GM23338 (cell line): ENCODE measurements at regions not wholly inside any gene's neighbourhood (a gene's known extent, or its start where the extent isn't known, plus 50 kb on each side); places are given as distances from the start of the nearest gene placed in this dataset.

Experiments used
- ATAC-seq: fragments of 200-7000 bp; cut with Tn5 transposase; 3 replicates; pipeline ENCODE4 v1.9.1; 2020
- DNase-seq: peaks from one replicate; pipeline ENCODE4 v3.0.0-alpha.2; 2015; ENCODE audit warnings: low spot score
- H2AFZ ChIP-seq: fragments of 200-600 bp; sonication (generic); 2 replicates; pipeline ENCODE4 v1.8.0; 2016; ENCODE audit warnings: antibody characterized with exemption, mild to moderate bottlenecking, moderate library complexity
- H3F3A ChIP-seq: fragments of 200-600 bp; sonication (generic); replicated peaks from 2 replicates; pipeline ENCODE4 v1.8.0; 2017; ENCODE audit warnings: antibody characterized with exemption, mixed run types, low read depth
- H3K27ac ChIP-seq: fragments of 200-600 bp; sonication (generic); 2 replicates; pipeline ENCODE4 v1.6.1; 2016; ENCODE audit warnings: low read depth
- H3K27me3 ChIP-seq: fragments of 200-600 bp; sonication (generic); 2 replicates; pipeline ENCODE4 v1.8.0; 2016; ENCODE audit warnings: mild to moderate bottlenecking, mixed run types, moderate library complexity; ENCODE audit not compliant: insufficient read depth
- H3K36me3 ChIP-seq: fragments of 200-600 bp; sonication (generic); 2 replicates; pipeline ENCODE4 v1.8.0; 2016; ENCODE audit warnings: mild to moderate bottlenecking; ENCODE audit not compliant: insufficient read depth
- H3K4me1 ChIP-seq: fragments of 200-600 bp; sonication (generic); 2 replicates; pipeline ENCODE4 v1.8.0; 2016; ENCODE audit warnings: mild to moderate bottlenecking, moderate library complexity; ENCODE audit not compliant: insufficient read depth
- H3K4me2 ChIP-seq: fragments of 200-600 bp; sonication (generic); 2 replicates; pipeline ENCODE4 v1.7.1; 2017; ENCODE audit warnings: mixed run types
- H3K4me3 ChIP-seq: fragments of 200-600 bp; sonication (generic); 2 replicates; pipeline ENCODE4 v1.6.1; 2016; ENCODE audit warnings: mixed run types
- H3K79me2 ChIP-seq: fragments of 200-600 bp; sonication (generic); replicated peaks from 2 replicates; pipeline ENCODE4 v1.8.0; 2017; ENCODE audit warnings: mild to moderate bottlenecking; ENCODE audit not compliant: insufficient read depth
- H3K9me2 ChIP-seq: fragments of 200-600 bp; sonication (generic); 2 replicates; pipeline ENCODE4 v1.8.0; 2017; ENCODE audit not compliant: insufficient read depth
- H4K20me1 ChIP-seq: fragments of 200-600 bp; sonication (generic); replicated peaks from 2 replicates; pipeline ENCODE4 v1.8.0; 2017; ENCODE audit warnings: mild to moderate bottlenecking; ENCODE audit not compliant: insufficient read depth
- H3K27ac Mint-ChIP-seq: 2 replicates; pipeline ENCODE4 v1.8.0; 2020; ENCODE audit warnings: inconsistent platforms, mild to moderate bottlenecking, moderate library complexity, mixed read lengths
- H3K27me3 Mint-ChIP-seq: 3 replicates; pipeline ENCODE4 v1.8.0; 2022; ENCODE audit warnings: low read depth, mild to moderate bottlenecking, moderate library complexity, mixed read lengths, inconsistent platforms; ENCODE audit not compliant: insufficient read depth, poor library complexity
- H3K36me3 Mint-ChIP-seq: 3 replicates; pipeline ENCODE4 v1.8.0; 2021; ENCODE audit warnings: low read depth, mild to moderate bottlenecking, inconsistent platforms, moderate library complexity, mixed read lengths
- H3K4me1 Mint-ChIP-seq: 3 replicates; pipeline ENCODE4 v1.8.0; 2020; ENCODE audit warnings: mild to moderate bottlenecking, inconsistent platforms, mixed read lengths
- H3K4me3 Mint-ChIP-seq: 3 replicates; pipeline ENCODE4 v1.8.0; 2021; ENCODE audit warnings: moderate library complexity, mild to moderate bottlenecking, inconsistent platforms, mixed read lengths
- H3K9me3 Mint-ChIP-seq: 3 replicates; pipeline ENCODE4 v1.8.0; 2020; ENCODE audit warnings: moderate library complexity, mild to moderate bottlenecking, inconsistent platforms, mixed read lengths
- EZH2 ChIP-seq: fragments of 200-600 bp; sonication (generic); IDR thresholded peaks from one replicate; pipeline ENCODE4 v1.8.0; 2017; ENCODE audit warnings: antibody characterized with exemption, mild to moderate bottlenecking, low read depth; ENCODE audit not compliant: unreplicated experiment
- EZH2phosphoT487 ChIP-seq: fragments of 200-600 bp; sonication (generic); IDR thresholded peaks from one replicate; pipeline ENCODE4 v1.8.1; 2018; ENCODE audit warnings: antibody characterized with exemption; ENCODE audit not compliant: unreplicated experiment
- JUNB ChIP-seq: IDR thresholded peaks from one replicate; pipeline ENCODE4 v1.6.1; 2016; ENCODE audit warnings: antibody characterized with exemption; ENCODE audit not compliant: unreplicated experiment
- POLR2AphosphoS5 ChIP-seq: IDR thresholded peaks from 2 replicates; pipeline ENCODE4 v1.6.1; 2016; ENCODE audit warnings: antibody characterized with exemption, low read depth
- STAT1 ChIP-seq: IDR thresholded peaks from one replicate; pipeline ENCODE4 v1.6.1; 2016; ENCODE audit warnings: antibody characterized with exemption; ENCODE audit not compliant: unreplicated experiment
- ZNF114 ChIP-seq: fragments of 250-450 bp; sonication (Bioruptor Pico); IDR thresholded peaks from 2 replicates; pipeline ENCODE4 v1.5.0; 2020; ENCODE audit warnings: mild to moderate bottlenecking, moderate library complexity
- ZNF331 ChIP-seq: fragments of 250-450 bp; sonication (Bioruptor Pico); IDR thresholded peaks from 2 replicates; pipeline ENCODE4 v1.5.0; 2020; ENCODE audit warnings: low read depth, mild to moderate bottlenecking, moderate library complexity
- TF ChIP-seq, protein P1 (sequence below): fragments of 250-450 bp; sonication (Bioruptor Pico); IDR thresholded peaks from 2 replicates; pipeline ENCODE4 v1.5.0; 2020; ENCODE audit warnings: mild to moderate bottlenecking, moderate library complexity

DNA sequence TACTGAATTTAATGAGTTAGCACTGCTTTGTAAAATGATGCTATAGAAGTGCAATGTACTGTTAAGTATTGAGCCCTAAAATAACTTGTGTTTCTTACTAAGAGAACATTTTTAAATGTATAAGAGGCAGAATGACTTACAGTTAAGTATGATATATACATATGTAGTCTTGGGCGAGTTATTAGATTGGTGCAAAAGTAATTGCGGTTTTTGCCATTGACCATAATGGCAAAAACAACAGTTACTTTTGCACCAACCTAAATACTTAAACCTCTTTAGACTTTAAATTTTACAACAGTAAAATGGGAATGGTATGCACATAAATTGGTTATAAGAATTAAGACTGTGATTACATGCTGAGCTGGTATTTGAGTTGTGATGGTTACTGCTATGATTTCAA is 79.8 kb downstream of the CNTN3 start:
- no peaks in the 10 kb centered on the region for H3K36me3 ChIP-seq
- Mint-ChIP-seq H3K36me3 (no peaks in the 10 kb centered on the region), H3K9me3 (no peaks in the 10 kb centered on the region; the same call in 2 of the 3 replicates), H3K27ac (no peak overlapping the region), H3K4me1 (peaks cover 3% of the 10 kb centered on the region; the same call in 1 of the 3 replicates), H3K27me3 (peaks cover 3% of the 10 kb centered on the region), H3K4me3 (no peak overlapping the region)
- TF ChIP-seq JUNB: no peak
- no peak for TF ChIP-seq EZH2
- no peak for TF ChIP-seq POLR2AphosphoS5
- TF ChIP-seq ZNF114 (CRISPR knock-in tag): no peak
- TF ChIP-seq, protein P1, sequence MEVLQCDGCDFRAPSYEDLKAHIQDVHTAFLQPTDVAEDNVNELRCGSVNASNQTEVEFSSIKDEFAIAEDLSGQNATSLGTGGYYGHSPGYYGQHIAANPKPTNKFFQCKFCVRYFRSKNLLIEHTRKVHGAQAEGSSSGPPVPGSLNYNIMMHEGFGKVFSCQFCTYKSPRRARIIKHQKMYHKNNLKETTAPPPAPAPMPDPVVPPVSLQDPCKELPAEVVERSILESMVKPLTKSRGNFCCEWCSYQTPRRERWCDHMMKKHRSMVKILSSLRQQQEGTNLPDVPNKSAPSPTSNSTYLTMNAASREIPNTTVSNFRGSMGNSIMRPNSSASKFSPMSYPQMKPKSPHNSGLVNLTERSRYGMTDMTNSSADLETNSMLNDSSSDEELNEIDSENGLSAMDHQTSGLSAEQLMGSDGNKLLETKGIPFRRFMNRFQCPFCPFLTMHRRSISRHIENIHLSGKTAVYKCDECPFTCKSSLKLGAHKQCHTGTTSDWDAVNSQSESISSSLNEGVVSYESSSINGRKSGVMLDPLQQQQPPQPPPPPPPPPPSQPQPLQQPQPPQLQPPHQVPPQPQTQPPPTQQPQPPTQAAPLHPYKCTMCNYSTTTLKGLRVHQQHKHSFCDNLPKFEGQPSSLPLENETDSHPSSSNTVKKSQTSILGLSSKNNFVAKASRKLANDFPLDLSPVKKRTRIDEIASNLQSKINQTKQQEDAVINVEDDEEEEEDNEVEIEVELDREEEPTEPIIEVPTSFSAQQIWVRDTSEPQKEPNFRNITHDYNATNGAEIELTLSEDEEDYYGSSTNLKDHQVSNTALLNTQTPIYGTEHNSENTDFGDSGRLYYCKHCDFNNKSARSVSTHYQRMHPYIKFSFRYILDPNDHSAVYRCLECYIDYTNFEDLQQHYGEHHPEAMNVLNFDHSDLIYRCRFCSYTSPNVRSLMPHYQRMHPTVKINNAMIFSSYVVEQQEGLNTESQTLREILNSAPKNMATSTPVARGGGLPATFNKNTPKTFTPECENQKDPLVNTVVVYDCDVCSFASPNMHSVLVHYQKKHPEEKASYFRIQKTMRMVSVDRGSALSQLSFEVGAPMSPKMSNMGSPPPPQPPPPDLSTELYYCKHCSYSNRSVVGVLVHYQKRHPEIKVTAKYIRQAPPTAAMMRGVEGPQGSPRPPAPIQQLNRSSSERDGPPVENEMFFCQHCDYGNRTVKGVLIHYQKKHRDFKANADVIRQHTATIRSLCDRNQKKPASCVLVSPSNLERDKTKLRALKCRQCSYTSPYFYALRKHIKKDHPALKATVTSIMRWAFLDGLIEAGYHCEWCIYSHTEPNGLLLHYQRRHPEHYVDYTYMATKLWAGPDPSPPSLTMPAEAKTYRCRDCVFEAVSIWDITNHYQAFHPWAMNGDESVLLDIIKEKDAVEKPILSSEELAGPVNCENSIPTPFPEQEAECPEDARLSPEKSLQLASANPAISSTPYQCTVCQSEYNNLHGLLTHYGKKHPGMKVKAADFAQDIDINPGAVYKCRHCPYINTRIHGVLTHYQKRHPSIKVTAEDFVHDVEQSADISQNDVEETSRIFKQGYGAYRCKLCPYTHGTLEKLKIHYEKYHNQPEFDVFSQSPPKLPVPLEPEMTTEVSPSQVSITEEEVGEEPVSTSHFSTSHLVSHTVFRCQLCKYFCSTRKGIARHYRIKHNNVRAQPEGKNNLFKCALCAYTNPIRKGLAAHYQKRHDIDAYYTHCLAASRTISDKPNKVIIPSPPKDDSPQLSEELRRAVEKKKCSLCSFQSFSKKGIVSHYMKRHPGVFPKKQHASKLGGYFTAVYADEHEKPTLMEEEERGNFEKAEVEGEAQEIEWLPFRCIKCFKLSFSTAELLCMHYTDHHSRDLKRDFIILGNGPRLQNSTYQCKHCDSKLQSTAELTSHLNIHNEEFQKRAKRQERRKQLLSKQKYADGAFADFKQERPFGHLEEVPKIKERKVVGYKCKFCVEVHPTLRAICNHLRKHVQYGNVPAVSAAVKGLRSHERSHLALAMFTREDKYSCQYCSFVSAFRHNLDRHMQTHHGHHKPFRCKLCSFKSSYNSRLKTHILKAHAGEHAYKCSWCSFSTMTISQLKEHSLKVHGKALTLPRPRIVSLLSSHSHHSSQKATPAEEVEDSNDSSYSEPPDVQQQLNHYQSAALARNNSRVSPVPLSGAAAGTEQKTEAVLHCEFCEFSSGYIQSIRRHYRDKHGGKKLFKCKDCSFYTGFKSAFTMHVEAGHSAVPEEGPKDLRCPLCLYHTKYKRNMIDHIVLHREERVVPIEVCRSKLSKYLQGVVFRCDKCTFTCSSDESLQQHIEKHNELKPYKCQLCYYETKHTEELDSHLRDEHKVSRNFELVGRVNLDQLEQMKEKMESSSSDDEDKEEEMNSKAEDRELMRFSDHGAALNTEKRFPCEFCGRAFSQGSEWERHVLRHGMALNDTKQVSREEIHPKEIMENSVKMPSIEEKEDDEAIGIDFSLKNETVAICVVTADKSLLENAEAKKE (CRISPR knock-in tag): no peak
- TF ChIP-seq STAT1: no peak
- TF ChIP-seq EZH2phosphoT487: no peak
- no peaks in the 10 kb centered on the region for H3K27me3 ChIP-seq
- DNase-seq (no peak), ATAC-seq (no peak)
- H3K27ac ChIP-seq: no peak overlapping the region
- H3K9me2 ChIP-seq: no peaks in the 10 kb centered on the region
- no peaks in the 10 kb centered on the region for H3F3A ChIP-seq
- H4K20me1 ChIP-seq: no peaks in the 10 kb centered on the region
- H3K4me1 ChIP-seq: no peaks in the 10 kb centered on the region
- H2AFZ ChIP-seq: no peak overlapping the region
- no peak overlapping the region for H3K4me3 ChIP-seq
- H3K79me2 ChIP-seq: no peaks in the 10 kb centered on the region
- H3K4me2 ChIP-seq: no peak overlapping the region

DNA sequence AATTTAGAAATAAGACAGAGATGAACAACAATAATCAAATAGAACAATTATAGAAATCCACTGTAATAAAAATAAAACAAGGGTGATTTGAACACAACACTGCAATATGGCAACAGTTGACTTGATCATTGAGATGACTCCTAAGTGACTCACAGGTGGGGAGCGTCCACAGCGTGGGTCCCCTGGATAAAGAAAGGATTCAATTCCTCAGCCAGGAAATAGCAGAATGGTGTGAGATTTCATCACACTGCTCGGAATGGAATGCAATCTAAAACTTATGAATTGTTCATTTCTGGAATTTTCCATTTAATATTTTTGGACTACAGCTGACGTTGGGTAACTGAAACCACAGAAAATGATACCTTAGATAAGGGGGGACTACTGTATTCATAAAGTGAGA is 82.0 kb downstream of the CNTN3 start:
- no peaks in the 10 kb centered on the region for H3K27me3 ChIP-seq
- Mint-ChIP-seq H3K9me3 (no peaks in the 10 kb centered on the region), H3K4me1 (peaks cover 3% of the 10 kb centered on the region; the same call in 1 of the 3 replicates), H3K36me3 (no peaks in the 10 kb centered on the region), H3K27ac (no peak overlapping the region), H3K27me3 (peaks cover 3% of the 10 kb centered on the region), H3K4me3 (no peak overlapping the region)
- H3K27ac ChIP-seq: no peak overlapping the region
- H3K4me2 ChIP-seq: no peak overlapping the region
- H3F3A ChIP-seq: no peaks in the 10 kb centered on the region
- ATAC-seq: no peak
- H3K9me2 ChIP-seq: no peaks in the 10 kb centered on the region
- H3K4me1 ChIP-seq: no peaks in the 10 kb centered on the region
- no peak overlapping the region for H3K4me3 ChIP-seq
- H4K20me1 ChIP-seq: no peaks in the 10 kb centered on the region
- no peak for DNase-seq
- no peaks in the 10 kb centered on the region for H3K79me2 ChIP-seq
- H3K36me3 ChIP-seq: no peaks in the 10 kb centered on the region
- H2AFZ ChIP-seq: no peak overlapping the region
- TF ChIP-seq ZNF114 (CRISPR knock-in tag) (no peak), ZNF331 (CRISPR knock-in tag) (no peak)
- TF ChIP-seq, protein P1 (CRISPR knock-in tag): no peak
